ENCODE measurements at regions not wholly inside any gene's neighbourhood (a gene's known extent, or its start where the extent isn't known, plus 50 kb on each side); places are given as distances from the start of the nearest gene placed in this dataset.

GRCh38 chr20:16106191-16106849, 466.9 kb downstream of the KIF16B start:
- intact Hi-C loops (cut with DNase I), result no loop called here
- WGBS, 2 donors, result 95 to 100% methylated on average over 2 of the region's 2 CpGs
- no peaks in the 10 kb centered on the region for H3K9me3 ChIP-seq
- H3K36me3 ChIP-seq, result no peaks in the 10 kb centered on the region
- no peak overlapping the region for H3K4me3 ChIP-seq (replicated peaks in 1 of 3)
- no peaks in the 10 kb centered on the region for H3K27me3 ChIP-seq
- no peak for TF ChIP-seq POLR2A (IDR thresholded peaks at IDR 0.05)
- no peak for TF ChIP-seq CTCF (IDR thresholded peaks at IDR 0.05)
- no peak for DNase-seq
- peaks cover 6 to 44% of the 10 kb centered on the region in 2 donors for H3K4me1 ChIP-seq
- no peak overlapping the region for H3K27ac ChIP-seq

GRCh38 chr20:16104783-16105182, 468.5 kb downstream of the KIF16B start:
- intact Hi-C loops (cut with DNase I), result no loop called here
- H3K4me3 ChIP-seq (replicated peaks in 1 of 3), result no peak overlapping the region
- H3K4me1 ChIP-seq, result peaks cover 6 to 33% of the 10 kb centered on the region in 2 donors
- DNase-seq, result no peak
- no peaks in the 10 kb centered on the region for H3K36me3 ChIP-seq
- H3K27me3 ChIP-seq, result no peaks in the 10 kb centered on the region
- H3K9me3 ChIP-seq, result no peaks in the 10 kb centered on the region
- TF ChIP-seq POLR2A (IDR thresholded peaks at IDR 0.05), result no peak
- no peak for TF ChIP-seq CTCF (IDR thresholded peaks at IDR 0.05)
- no peak overlapping the region for H3K27ac ChIP-seq

All from thyroid gland (tissue), 4 donors.